OCI-LY7 (cell line): ENCODE measurements at regions not wholly inside any gene's neighbourhood (a gene's known extent, or its start where the extent isn't known, plus 50 kb on each side); places are given as distances from the start of the nearest gene placed in this dataset.

Experiments
- BruUV-seq: library from RNA; stranded (reverse); fragments of 400-500 nt; replicated peaks from 2 replicates; lab custom pipeline; 2021; lab: Mats Ljungman, UMichigan
- CTCF ChIA-PET: fragments of 300-600 bp; sonication (Branson Sonifier 250); formaldehyde crosslinking; loops from one replicate; lab custom pipeline; 2022; ENCODE audit warnings: antibody characterized with exemption; ENCODE audit not compliant: unreplicated experiment; lab: Charles Lee
- POLR2A ChIA-PET: fragments of 300-600 bp; sonication (Branson Sonifier 250); formaldehyde crosslinking; loops from one replicate; lab custom pipeline; 2022; ENCODE audit warnings: antibody characterized with exemption; lab: Charles Lee
- DNase-seq: peaks from one replicate; pipeline ENCODE4 v3.0.0-alpha.2; 2015; ENCODE audit warnings: low spot score
- H2AFZ ChIP-seq: fragments of 200-600 bp; sonication (generic), shearing (Covaris generic); 2 replicates; pipeline ENCODE4 v1.6.1; 2014; ENCODE audit warnings: mild to moderate bottlenecking, antibody characterized with exemption, low read length, moderate library complexity
- H3K27ac ChIP-seq: fragments of 200-600 bp; sonication (generic); 2 replicates; pipeline ENCODE4 v1.5.1; 2014; ENCODE audit warnings: mixed run types, low read depth, mild to moderate bottlenecking, moderate library complexity, low read length, inconsistent platforms; ENCODE audit not compliant: poor library complexity, severe bottlenecking
- H3K36me3 ChIP-seq: fragments of 200-600 bp; sonication (generic); 2 replicates; pipeline ENCODE4 v1.6.1; 2014; ENCODE audit warnings: mild to moderate bottlenecking, antibody characterized with exemption, low read length, moderate library complexity, mixed read lengths; ENCODE audit not compliant: insufficient read depth
- H3K4me1 ChIP-seq: fragments of 200-600 bp; sonication (generic); 2 replicates; pipeline ENCODE4 v1.5.1; 2014; ENCODE audit warnings: mild to moderate bottlenecking, low read length; ENCODE audit not compliant: insufficient read depth, poor library complexity, severe bottlenecking
- H3K4me2 ChIP-seq: fragments of 200-600 bp; sonication (generic); 2 replicates; pipeline ENCODE4 v1.6.1; 2014; ENCODE audit warnings: mild to moderate bottlenecking, low read length
- H3K4me3 ChIP-seq: fragments of 200-600 bp; sonication (generic); 2 replicates; pipeline ENCODE4 v1.5.1; 2014; ENCODE audit warnings: mild to moderate bottlenecking, low read depth, low read length; ENCODE audit not compliant: poor library complexity, severe bottlenecking
- H3K79me2 ChIP-seq: fragments of 200-600 bp; sonication (generic); 2 replicates; pipeline ENCODE4 v1.6.1; 2016; ENCODE audit warnings: low read depth, mild to moderate bottlenecking, low read length, moderate library complexity, mixed read lengths; ENCODE audit not compliant: insufficient read depth
- H3K9me2 ChIP-seq: fragments of 200-600 bp; sonication (generic); 2 replicates; pipeline ENCODE4 v1.6.1; 2016; ENCODE audit warnings: mild to moderate bottlenecking, low read length, mixed read lengths; ENCODE audit not compliant: insufficient read depth
- H3K9me3 ChIP-seq: fragments of 200-600 bp; sonication (generic); 2 replicates; pipeline ENCODE4 v1.6.1; 2014; ENCODE audit warnings: mild to moderate bottlenecking, mixed run types, low read length, mixed read lengths
- H4K20me1 ChIP-seq: fragments of 200-600 bp; sonication (generic); 2 replicates; pipeline ENCODE4 v1.6.1; 2014; ENCODE audit warnings: mild to moderate bottlenecking, antibody characterized with exemption, low read length, moderate library complexity, mixed read lengths; ENCODE audit not compliant: insufficient read depth
- EZH2phosphoT487 ChIP-seq: fragments of 200-600 bp; sonication (generic); IDR thresholded peaks from 2 replicates; pipeline ENCODE4 v1.6.1; 2018; ENCODE audit warnings: low read depth, borderline replicate concordance, mild to moderate bottlenecking, mixed run types, antibody characterized with exemption, low read length, moderate library complexity, mixed read lengths
- intact Hi-C: fragments of 100-400 bp; cut with micrococcal nuclease; formaldehyde crosslinking; loops from one replicate; pipeline ENCODE4 v1.10.0; 2022; ENCODE audit not compliant: unreplicated experiment
- TF ChIP-seq, protein P1 (sequence below): fragments of 200-600 bp; sonication (generic); conservative IDR thresholded peaks from 2 replicates; pipeline ENCODE4 v1.5.1; 2014; ENCODE audit warnings: mild to moderate bottlenecking, antibody characterized with exemption, low read length, moderate library complexity, mixed read lengths

DNA sequence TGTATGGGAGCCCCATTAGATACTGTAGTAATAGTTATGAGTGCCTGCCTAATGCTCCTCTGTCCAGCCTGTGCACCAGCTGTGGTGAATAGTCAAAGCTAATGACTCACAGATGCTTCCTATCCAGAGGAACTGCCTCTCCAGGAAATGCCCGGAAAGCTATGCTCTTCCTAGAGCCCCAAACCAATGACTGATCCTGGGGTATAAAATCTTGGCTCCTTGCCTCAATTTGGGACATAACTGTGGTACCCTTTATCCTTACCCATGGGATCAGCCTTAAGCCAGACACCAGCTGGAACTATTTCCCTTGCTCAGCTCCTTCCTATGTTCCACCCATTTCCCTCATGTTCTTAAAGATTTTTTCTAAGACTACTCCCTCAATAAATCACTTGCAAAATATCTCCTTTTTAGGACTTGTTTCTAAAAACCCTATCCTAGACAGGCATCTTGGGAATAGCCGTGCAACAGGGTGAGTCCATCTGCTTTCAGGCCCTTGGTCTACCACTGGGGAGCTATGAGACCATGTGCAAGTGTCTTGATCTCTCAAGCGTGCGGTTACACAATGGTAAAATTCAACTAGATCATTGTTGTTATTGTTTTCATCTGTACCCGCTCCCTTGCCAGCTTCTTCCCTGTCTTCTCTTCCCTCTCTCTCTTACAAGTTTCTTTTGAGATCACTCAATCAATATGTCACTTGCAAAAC lies 283.7 kb downstream of the BTBD3 start:
- H3K4me3 ChIP-seq: no peak overlapping the region
- no TSS peak for BruUV-seq
- DNase-seq: no peak
- no peaks in the 10 kb centered on the region for H3K9me2 ChIP-seq
- no peaks in the 10 kb centered on the region for H3K79me2 ChIP-seq
- ChIA-PET POLR2A (interaction anchor here (0.6 to 0.7 kb wide), 2 partner anchors 381 to 573 kb away, joined by 3 to 5 read pairs; no protein-coding TSS in a partner anchor), CTCF (no interaction called here)
- no peak overlapping the region for H3K27ac ChIP-seq
- no peak overlapping the region for H2AFZ ChIP-seq
- no peaks in the 10 kb centered on the region for H3K4me1 ChIP-seq
- no peaks in the 10 kb centered on the region for H3K9me3 ChIP-seq
- H3K36me3 ChIP-seq: no peaks in the 10 kb centered on the region
- TF ChIP-seq EZH2phosphoT487: no peak
- TF ChIP-seq, protein P1, sequence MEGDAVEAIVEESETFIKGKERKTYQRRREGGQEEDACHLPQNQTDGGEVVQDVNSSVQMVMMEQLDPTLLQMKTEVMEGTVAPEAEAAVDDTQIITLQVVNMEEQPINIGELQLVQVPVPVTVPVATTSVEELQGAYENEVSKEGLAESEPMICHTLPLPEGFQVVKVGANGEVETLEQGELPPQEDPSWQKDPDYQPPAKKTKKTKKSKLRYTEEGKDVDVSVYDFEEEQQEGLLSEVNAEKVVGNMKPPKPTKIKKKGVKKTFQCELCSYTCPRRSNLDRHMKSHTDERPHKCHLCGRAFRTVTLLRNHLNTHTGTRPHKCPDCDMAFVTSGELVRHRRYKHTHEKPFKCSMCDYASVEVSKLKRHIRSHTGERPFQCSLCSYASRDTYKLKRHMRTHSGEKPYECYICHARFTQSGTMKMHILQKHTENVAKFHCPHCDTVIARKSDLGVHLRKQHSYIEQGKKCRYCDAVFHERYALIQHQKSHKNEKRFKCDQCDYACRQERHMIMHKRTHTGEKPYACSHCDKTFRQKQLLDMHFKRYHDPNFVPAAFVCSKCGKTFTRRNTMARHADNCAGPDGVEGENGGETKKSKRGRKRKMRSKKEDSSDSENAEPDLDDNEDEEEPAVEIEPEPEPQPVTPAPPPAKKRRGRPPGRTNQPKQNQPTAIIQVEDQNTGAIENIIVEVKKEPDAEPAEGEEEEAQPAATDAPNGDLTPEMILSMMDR: no peak
- H4K20me1 ChIP-seq: no peaks in the 10 kb centered on the region
- H3K4me2 ChIP-seq: no peak overlapping the region
- intact Hi-C loops: no loop called here

GRCh38 chr20:12203399-12203798 lies 285.7 kb downstream of the BTBD3 start:
- Histone ChIP-seq H3K36me3 (no peaks in the 10 kb centered on the region), H3K4me1 (no peaks in the 10 kb centered on the region), H3K27ac (no peak overlapping the region), H2AFZ (no peak overlapping the region), H4K20me1 (no peaks in the 10 kb centered on the region), H3K9me2 (no peaks in the 10 kb centered on the region), H3K4me2 (no peak overlapping the region), H3K79me2 (no peaks in the 10 kb centered on the region), H3K9me3 (no peaks in the 10 kb centered on the region), H3K4me3 (no peak overlapping the region)
- ChIA-PET CTCF (no interaction called here), POLR2A (interaction anchor here (0.7 kb wide), 1 partner anchor 200 kb away, joined by 4 read pairs; no protein-coding TSS in a partner anchor)
- DNase-seq: no peak
- no TSS peak for BruUV-seq
- TF ChIP-seq, protein P1: no peak
- no peak for TF ChIP-seq EZH2phosphoT487
- intact Hi-C loops: no loop called here

- Histone ChIP-seq H3K9me2 (no peaks in the 10 kb centered on the region), H3K36me3 (no peaks in the 10 kb centered on the region), H3K27ac (no peak overlapping the region), H3K4me3 (no peak overlapping the region), H3K79me2 (no peaks in the 10 kb centered on the region), H3K4me2 (no peak overlapping the region), H3K9me3 (no peaks in the 10 kb centered on the region), H4K20me1 (no peaks in the 10 kb centered on the region), H2AFZ (no peak overlapping the region), H3K4me1 (no peaks in the 10 kb centered on the region)
- intact Hi-C loops: no loop called here
- CTCF ChIA-PET: no interaction called here
- POLR2A ChIA-PET: interaction anchor here (0.5 to 0.7 kb wide), 2 partner anchors 90 to 348 kb away, joined by 3 to 4 read pairs; no protein-coding TSS in a partner anchor
- no peak for DNase-seq
- BruUV-seq: no TSS peak
- TF ChIP-seq EZH2phosphoT487: no peak
- TF ChIP-seq, protein P1: no peak
Observed at GRCh38 chr20:12203981-12204380, 286.3 kb downstream of the BTBD3 start.
